Astrocyte (in vitro differentiated cells and primary cell): ENCODE measurements at regions not wholly inside any gene's neighbourhood (a gene's known extent, or its start where the extent isn't known, plus 50 kb on each side); places are given as distances from the start of the nearest gene placed in this dataset.

Experiments used
- EZH2 ChIP-seq: IDR thresholded peaks from 2 replicates; pipeline ENCODE4 v1.6.1; 2012; ENCODE audit warnings: mild to moderate bottlenecking, low read length, inconsistent platforms; ENCODE audit not compliant: insufficient read depth
- TF ChIP-seq, protein P1 (sequence below): IDR thresholded peaks from 2 replicates; pipeline ENCODE4 v1.5.1; 2011; ENCODE audit warnings: low read depth, mild to moderate bottlenecking, inconsistent platforms, low read length, moderate library complexity; ENCODE audit not compliant: insufficient read depth

- TF ChIP-seq, protein P1, sequence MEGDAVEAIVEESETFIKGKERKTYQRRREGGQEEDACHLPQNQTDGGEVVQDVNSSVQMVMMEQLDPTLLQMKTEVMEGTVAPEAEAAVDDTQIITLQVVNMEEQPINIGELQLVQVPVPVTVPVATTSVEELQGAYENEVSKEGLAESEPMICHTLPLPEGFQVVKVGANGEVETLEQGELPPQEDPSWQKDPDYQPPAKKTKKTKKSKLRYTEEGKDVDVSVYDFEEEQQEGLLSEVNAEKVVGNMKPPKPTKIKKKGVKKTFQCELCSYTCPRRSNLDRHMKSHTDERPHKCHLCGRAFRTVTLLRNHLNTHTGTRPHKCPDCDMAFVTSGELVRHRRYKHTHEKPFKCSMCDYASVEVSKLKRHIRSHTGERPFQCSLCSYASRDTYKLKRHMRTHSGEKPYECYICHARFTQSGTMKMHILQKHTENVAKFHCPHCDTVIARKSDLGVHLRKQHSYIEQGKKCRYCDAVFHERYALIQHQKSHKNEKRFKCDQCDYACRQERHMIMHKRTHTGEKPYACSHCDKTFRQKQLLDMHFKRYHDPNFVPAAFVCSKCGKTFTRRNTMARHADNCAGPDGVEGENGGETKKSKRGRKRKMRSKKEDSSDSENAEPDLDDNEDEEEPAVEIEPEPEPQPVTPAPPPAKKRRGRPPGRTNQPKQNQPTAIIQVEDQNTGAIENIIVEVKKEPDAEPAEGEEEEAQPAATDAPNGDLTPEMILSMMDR: no peak
- TF ChIP-seq EZH2: no peak
These were observed 303.1 kb downstream of the CBLN1 start for GRCh38 chr16:48978501-48978900.
